SK-N-SH treated with all-trans-retinoic acid at 6 μM for 48 hours (cell line): ENCODE measurements at regions not wholly inside any gene's neighbourhood (a gene's known extent, or its start where the extent isn't known, plus 50 kb on each side); places are given as distances from the start of the nearest gene placed in this dataset.

ENCODE experiments used
- ATAC-seq: fragments of 200-7000 bp; cut with Tn5 transposase; 3 replicates; pipeline ENCODE4 v1.9.1; 2020; ENCODE audit warnings: mild to moderate bottlenecking, moderate library complexity
- ARNTL ChIP-seq: fragments of 450-650 bp; formaldehyde crosslinking; IDR thresholded peaks from 2 replicates; pipeline ENCODE4 v1.5.0; 2020; ENCODE audit warnings: low read depth, mild to moderate bottlenecking, moderate library complexity, borderline replicate concordance
- BACH2 ChIP-seq: fragments of 250-450 bp; sonication (Bioruptor Pico); IDR thresholded peaks from 2 replicates; pipeline ENCODE4 v1.9.0; 2021; ENCODE audit warnings: mild to moderate bottlenecking, borderline replicate concordance
- CREB5 ChIP-seq: fragments of 250-450 bp; sonication (Bioruptor Pico); IDR thresholded peaks from 2 replicates; pipeline ENCODE4 v1.5.1; 2020; ENCODE audit warnings: low read depth, mild to moderate bottlenecking, moderate library complexity
- CSDC2 ChIP-seq: fragments of 250-450 bp; sonication (Bioruptor Pico); IDR thresholded peaks from 2 replicates; pipeline ENCODE4 v1.5.0; 2020; ENCODE audit warnings: mild to moderate bottlenecking, moderate library complexity
- GLIS3 ChIP-seq: fragments of 250-450 bp; sonication (Bioruptor Pico); IDR thresholded peaks from 2 replicates; pipeline ENCODE4 v1.5.0; 2020; ENCODE audit warnings: mild to moderate bottlenecking, moderate library complexity
- OSR1 ChIP-seq: fragments of 250-450 bp; sonication (Bioruptor Pico); IDR thresholded peaks from 2 replicates; pipeline ENCODE4 v1.8.0; 2022; ENCODE audit warnings: moderate library complexity, mild to moderate bottlenecking, inconsistent platforms
- PATZ1 ChIP-seq: fragments of 250-450 bp; sonication (Bioruptor Pico); IDR thresholded peaks from 2 replicates; pipeline ENCODE4 v1.8.0; 2020; ENCODE audit warnings: mild to moderate bottlenecking, moderate library complexity, borderline replicate concordance
- PPARA ChIP-seq: fragments of 250-450 bp; sonication (Bioruptor Pico); IDR thresholded peaks from 2 replicates; pipeline ENCODE4 v1.5.0; 2020; ENCODE audit warnings: mild to moderate bottlenecking, borderline replicate concordance
- RARB ChIP-seq: fragments of 250-450 bp; sonication (Bioruptor Pico); IDR thresholded peaks from 2 replicates; pipeline ENCODE4 v1.8.0; 2021; ENCODE audit warnings: mild to moderate bottlenecking, moderate library complexity
- SNAI2 ChIP-seq: fragments of 250-450 bp; sonication (Bioruptor Pico); IDR thresholded peaks from 2 replicates; pipeline ENCODE4 v1.5.0; 2020; ENCODE audit warnings: mild to moderate bottlenecking, moderate library complexity
- TCF4 ChIP-seq: fragments of 250-450 bp; sonication (Bioruptor Pico); IDR thresholded peaks from 2 replicates; pipeline ENCODE4 v1.8.0; 2021; ENCODE audit warnings: mild to moderate bottlenecking, moderate library complexity, borderline replicate concordance
- TOX ChIP-seq: fragments of 250-450 bp; sonication (Bioruptor Pico); IDR thresholded peaks from 2 replicates; pipeline ENCODE4 v1.8.0; 2021; ENCODE audit warnings: mild to moderate bottlenecking, moderate library complexity, borderline replicate concordance
- TSHZ2 ChIP-seq: fragments of 250-450 bp; sonication (Bioruptor Pico); IDR thresholded peaks from 2 replicates; pipeline ENCODE4 v1.5.0; 2020; ENCODE audit warnings: mild to moderate bottlenecking, moderate library complexity
- ZC3H10 ChIP-seq: fragments of 250-450 bp; sonication (Bioruptor Pico); IDR thresholded peaks from 2 replicates; pipeline ENCODE4 v1.5.1; 2021; ENCODE audit warnings: mild to moderate bottlenecking, moderate library complexity
- ZFP3 ChIP-seq: fragments of 250-450 bp; sonication (Bioruptor Pico); IDR thresholded peaks from 2 replicates; pipeline ENCODE4 v1.5.0; 2020; ENCODE audit warnings: mild to moderate bottlenecking, moderate library complexity
- ZFP30 ChIP-seq: fragments of 450-650 bp; formaldehyde crosslinking; IDR thresholded peaks from 2 replicates; pipeline ENCODE4 v1.5.0; 2022; ENCODE audit warnings: mild to moderate bottlenecking, moderate library complexity
- ZNF565 ChIP-seq: fragments of 450-650 bp; formaldehyde crosslinking; conservative IDR thresholded peaks from 2 replicates; pipeline ENCODE4 v1.5.0; 2020; ENCODE audit warnings: low read depth, mild to moderate bottlenecking, moderate library complexity
- ZNF8 ChIP-seq: fragments of 450-650 bp; formaldehyde crosslinking; IDR thresholded peaks from 2 replicates; pipeline ENCODE4 v1.5.0; 2020; ENCODE audit warnings: mild to moderate bottlenecking, moderate library complexity
- TF ChIP-seq, protein P1 (sequence below): fragments of 250-450 bp; sonication (Bioruptor Pico); IDR thresholded peaks from 2 replicates; pipeline ENCODE4 v1.8.0; 2021; ENCODE audit warnings: low read depth, mild to moderate bottlenecking, moderate library complexity, borderline replicate concordance
- TF ChIP-seq, protein P2 (sequence below): fragments of 250-450 bp; sonication (Bioruptor Pico); IDR thresholded peaks from 2 replicates; pipeline ENCODE4 v1.5.1; 2021; ENCODE audit warnings: mild to moderate bottlenecking, moderate library complexity

GRCh38 chr21:18522181-18522972 lies 118.8 kb upstream of the TMPRSS15 start:
- no peak for ATAC-seq
- TF ChIP-seq ARNTL (CRISPR knock-in tag) (no peak), GLIS3 (CRISPR knock-in tag) (no peak), PATZ1 (CRISPR knock-in tag) (no peak), TOX (CRISPR knock-in tag) (no peak), ZNF565 (no peak), CSDC2 (CRISPR knock-in tag) (no peak)
- TF ChIP-seq, protein P1, sequence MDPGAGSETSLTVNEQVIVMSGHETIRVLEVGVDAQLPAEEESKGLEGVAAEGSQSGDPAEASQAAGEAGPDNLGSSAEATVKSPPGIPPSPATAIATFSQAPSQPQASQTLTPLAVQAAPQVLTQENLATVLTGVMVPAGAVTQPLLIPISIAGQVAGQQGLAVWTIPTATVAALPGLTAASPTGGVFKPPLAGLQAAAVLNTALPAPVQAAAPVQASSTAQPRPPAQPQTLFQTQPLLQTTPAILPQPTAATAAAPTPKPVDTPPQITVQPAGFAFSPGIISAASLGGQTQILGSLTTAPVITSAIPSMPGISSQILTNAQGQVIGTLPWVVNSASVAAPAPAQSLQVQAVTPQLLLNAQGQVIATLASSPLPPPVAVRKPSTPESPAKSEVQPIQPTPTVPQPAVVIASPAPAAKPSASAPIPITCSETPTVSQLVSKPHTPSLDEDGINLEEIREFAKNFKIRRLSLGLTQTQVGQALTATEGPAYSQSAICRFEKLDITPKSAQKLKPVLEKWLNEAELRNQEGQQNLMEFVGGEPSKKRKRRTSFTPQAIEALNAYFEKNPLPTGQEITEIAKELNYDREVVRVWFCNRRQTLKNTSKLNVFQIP = no peak

GRCh38 chr21:18524097-18524880 lies 120.7 kb upstream of the TMPRSS15 start:
- no peak for ATAC-seq
- TF ChIP-seq ARNTL (CRISPR knock-in tag) = no peak
- no peak for TF ChIP-seq RARB (CRISPR knock-in tag)

- TF ChIP-seq ZC3H10 (CRISPR knock-in tag) (no peak), OSR1 (CRISPR knock-in tag) (no peak), TSHZ2 (no peak), TOX (CRISPR knock-in tag) (no peak), BACH2 (CRISPR knock-in tag) (no peak), ZFP30 (CRISPR knock-in tag) (no peak)
- ATAC-seq = no peak
Observed at GRCh38 chr21:18529254-18529653, 125.7 kb upstream of the TMPRSS15 start.

GRCh38 chr21:18542081-18542480 lies 138.5 kb upstream of the TMPRSS15 start:
- ATAC-seq = no peak
- no peak for TF ChIP-seq OSR1 (CRISPR knock-in tag)
- TF ChIP-seq, protein P2, sequence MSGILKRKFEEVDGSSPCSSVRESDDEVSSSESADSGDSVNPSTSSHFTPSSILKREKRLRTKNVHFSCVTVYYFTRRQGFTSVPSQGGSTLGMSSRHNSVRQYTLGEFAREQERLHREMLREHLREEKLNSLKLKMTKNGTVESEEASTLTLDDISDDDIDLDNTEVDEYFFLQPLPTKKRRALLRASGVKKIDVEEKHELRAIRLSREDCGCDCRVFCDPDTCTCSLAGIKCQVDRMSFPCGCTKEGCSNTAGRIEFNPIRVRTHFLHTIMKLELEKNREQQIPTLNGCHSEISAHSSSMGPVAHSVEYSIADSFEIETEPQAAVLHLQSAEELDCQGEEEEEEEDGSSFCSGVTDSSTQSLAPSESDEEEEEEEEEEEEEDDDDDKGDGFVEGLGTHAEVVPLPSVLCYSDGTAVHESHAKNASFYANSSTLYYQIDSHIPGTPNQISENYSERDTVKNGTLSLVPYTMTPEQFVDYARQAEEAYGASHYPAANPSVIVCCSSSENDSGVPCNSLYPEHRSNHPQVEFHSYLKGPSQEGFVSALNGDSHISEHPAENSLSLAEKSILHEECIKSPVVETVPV (CRISPR knock-in tag) = no peak
- TF ChIP-seq TCF4 (CRISPR knock-in tag) = no peak
- TF ChIP-seq ZFP3 (CRISPR knock-in tag) = no peak
- TF ChIP-seq ZNF8 (CRISPR knock-in tag) = no peak
- no peak for TF ChIP-seq ZC3H10 (CRISPR knock-in tag)
- TF ChIP-seq SNAI2 (CRISPR knock-in tag) = no peak
- no peak for TF ChIP-seq TOX (CRISPR knock-in tag)
- TF ChIP-seq GLIS3 (CRISPR knock-in tag) = no peak
- no peak for TF ChIP-seq PPARA (CRISPR knock-in tag)
- no peak for TF ChIP-seq TSHZ2
- TF ChIP-seq, protein P1 = no peak
- no peak for TF ChIP-seq CREB5 (CRISPR knock-in tag)
